Anterior cingulate cortex (tissue), 58 donors: ENCODE measurements at regions not wholly inside any gene's neighbourhood (a gene's known extent, or its start where the extent isn't known, plus 50 kb on each side); places are given as distances from the start of the nearest gene placed in this dataset.

Experiments used
- DNase-seq, 58 donors: peaks; one replicate each; lab custom pipeline; 2025; lab: John Stamatoyannopoulos, UW

DNA sequence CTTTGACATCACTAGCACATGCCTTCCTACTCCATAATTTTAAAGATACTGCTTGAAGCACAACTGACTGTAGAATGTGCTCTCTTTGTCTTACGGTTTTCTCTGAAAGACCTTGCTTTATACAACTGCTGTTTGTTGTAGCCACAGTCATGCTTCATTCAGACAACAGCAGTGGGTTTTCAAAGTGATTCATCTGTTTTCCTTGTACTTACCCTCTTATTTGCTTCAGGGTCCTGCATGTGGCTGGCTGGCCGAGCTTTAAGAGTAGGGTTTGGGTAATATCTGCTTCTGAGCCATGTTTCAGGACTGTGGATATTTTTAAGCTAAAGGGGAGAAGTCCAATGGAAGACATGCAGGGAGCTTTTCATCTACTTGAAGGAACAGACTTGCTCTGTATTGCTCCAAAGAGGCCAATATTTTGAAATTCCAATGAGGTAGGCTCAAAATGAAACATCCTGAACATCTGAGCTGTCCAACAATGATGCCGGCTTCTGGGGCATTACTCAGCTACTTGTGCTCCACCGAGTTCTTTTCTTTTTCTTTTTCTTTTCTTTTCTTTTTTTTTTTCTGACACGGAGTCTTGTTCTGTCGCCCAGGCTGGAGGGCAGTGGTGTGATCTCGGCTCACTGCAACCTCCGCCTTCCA lies 160.2 kb upstream of the SGK1 start:
- DNase-seq: no peak

DNA sequence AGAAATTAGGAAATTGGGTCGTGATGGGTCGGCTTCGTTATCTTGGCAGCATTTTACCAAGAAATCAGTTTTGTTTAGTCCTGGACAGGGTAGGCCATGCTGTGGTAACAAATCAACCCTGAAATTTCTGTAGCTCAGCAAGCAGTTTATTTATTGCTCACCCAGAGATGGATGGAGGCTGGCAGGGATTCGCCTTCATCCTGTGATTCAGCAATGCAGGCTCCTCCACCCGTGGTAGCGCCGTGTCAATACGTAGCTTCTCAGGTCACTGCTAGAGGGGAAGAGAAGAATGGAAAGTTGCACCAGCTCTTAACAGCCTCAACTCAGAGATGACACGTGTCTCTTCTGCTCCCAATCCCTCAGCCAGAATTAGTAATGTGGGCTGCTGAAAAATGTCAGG lies 157.0 kb upstream of the SGK1 start:
- DNase-seq: no peak

DNA sequence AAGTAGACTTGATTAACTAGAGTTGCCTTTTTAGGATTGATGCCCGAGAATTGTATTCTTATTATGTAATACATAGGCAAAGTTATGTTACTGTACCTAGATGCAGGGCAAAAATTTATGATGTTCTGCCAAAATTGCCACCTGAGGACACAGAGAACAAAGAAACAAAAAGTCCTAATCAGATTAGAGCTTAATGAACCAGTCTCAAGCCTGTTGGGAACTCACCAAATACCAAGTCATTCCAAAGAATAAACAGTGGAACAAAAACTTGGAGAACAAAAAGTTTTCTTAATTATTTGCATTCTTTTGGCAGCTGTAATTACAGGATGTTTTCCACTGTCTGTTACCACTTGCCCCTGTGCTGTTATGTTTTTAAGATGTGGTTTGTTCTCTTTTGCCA lies 154.7 kb upstream of the SGK1 start:
- no peak for DNase-seq

- no peak for DNase-seq
These were observed 154.1 kb upstream of the SGK1 start for GRCh38 chr6:134472046-134472445.

GRCh38 chr6:134470457-134470975 lies 152.6 kb upstream of the SGK1 start:
- DNase-seq: no peak

DNA sequence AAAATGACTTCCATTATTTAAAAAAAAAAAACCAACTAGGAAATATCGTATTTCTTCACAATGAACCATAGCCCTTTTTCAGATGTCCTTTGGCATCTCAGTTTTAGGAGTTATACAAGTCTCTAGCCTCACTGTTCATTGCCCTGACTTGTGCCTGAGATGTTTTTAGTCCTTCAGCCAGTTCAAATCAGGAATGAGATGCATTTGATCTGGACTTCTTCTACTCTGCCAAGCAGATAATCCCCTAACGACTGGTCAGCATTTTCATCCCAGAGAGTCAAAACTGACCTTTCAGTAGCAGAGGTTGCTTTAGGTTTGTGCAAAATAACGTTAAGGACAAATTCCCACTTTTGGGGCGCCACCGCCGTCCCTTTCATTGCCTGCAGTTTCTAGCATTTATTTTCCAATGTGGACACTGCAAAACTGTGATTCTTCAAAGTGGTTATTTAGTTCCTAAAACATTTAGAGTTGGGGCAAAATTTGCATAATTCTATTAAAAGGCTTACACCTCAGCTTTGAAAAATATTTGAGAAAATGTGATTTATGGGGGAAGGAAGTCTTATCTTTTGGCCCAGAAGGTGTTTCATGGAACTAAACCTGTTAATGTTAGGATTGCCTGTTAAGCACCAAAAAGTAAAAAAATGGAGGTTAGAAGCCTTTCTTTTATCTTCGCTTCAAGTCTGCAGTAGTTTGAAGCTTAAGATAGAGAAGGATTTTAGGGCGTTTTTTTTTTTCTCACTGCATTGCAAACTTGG lies 152.0 kb upstream of the SGK1 start:
- no peak for DNase-seq

- DNase-seq: no peak
These were observed 150.7 kb upstream of the SGK1 start for GRCh38 chr6:134468633-134469032.

GRCh38 chr6:134467620-134468019 lies 149.7 kb upstream of the SGK1 start:
- DNase-seq: no peak

DNA sequence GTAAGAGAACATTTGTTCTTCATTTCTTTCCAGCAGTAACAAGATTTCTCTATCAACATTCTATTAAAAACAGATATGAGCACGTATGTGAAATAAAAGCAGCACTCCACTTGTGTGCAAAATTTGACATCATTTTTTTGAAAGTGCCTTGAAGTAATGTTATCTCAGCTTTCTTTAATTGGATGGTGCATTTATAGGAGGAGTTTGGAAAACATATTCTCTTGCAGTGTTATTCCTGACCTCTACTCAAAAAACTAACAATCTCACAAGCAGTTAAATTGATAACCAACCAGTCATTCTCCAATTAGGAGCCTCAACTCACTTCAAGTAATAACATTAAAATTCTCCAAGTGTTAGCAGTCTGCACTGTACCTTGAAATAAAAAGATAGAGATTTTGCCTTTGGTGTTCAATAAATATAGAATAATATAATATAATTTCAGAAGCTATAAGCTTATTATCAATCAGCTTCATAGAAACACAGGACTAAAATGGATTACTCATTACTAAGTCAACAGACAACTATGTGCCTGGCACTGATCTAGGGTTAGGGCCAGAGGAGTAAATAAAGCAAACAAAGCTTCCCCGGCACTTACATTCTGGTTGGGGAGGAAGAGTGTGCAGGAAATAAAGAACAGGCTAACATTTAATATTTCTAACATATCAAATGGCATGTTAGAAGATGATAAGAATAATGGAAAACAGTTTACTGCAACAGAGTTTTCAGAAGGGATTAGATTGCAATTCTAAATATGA lies 149.0 kb upstream of the SGK1 start:
- no peak for DNase-seq

- no peak for DNase-seq
These were observed 146.9 kb upstream of the SGK1 start for GRCh38 chr6:134464690-134465411.

DNA sequence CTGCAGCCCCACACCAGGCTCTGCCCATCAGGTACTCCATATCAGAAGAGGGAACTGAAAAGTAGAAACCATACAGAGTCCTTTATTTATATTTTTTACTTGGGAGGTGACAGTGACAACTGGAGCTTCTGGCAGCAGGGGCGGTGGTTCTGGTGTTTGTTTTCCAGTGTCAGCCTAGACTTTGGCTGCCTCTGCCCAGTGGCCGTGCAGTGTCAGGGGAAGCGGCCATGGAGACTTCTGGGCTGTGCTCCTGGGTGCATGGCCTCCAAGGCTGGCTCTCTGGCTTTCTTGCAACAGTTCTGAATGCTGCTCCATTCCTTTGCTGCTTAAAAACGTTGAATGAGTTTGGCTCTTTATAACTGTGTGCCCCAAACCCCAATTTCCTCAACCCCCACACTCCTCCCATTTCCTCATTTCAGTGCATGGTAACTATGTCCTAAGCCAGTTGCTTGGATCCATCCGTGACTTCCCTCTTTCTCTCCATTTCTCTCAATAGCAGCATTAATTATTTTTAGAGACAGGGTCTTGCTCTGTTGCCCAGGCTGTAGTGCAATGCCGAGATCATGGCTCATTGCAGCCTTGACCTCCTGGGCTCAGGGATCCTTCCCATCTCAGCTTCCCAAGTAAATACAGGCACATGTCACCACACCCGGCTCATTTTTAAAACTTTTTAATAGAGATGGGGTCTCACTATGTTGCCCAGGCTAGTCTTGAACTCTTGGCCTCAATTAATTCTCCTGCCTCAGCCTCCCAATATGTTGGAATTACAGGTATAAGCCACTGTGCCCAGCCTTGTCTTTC lies 141.1 kb upstream of the SGK1 start:
- no peak for DNase-seq

DNA sequence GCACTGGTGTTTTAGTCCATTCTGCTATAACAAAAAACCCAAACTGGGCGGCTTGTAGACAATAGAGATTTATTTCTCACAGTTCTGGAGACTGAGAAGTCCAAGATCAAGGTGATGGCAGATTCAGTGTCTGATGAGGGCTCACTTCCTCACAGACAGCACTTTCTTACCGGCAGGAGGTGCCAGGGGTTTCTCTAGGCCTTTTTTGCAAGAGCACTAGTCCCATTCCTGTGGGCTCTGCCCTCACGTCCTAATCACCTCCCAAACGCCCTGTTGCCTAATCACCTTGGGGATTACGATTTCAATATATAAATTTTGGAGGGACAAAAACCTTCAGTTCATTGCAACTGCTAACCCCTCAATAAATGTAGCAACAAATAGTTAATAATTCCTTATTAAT lies 140.0 kb upstream of the SGK1 start:
- no peak for DNase-seq

DNA sequence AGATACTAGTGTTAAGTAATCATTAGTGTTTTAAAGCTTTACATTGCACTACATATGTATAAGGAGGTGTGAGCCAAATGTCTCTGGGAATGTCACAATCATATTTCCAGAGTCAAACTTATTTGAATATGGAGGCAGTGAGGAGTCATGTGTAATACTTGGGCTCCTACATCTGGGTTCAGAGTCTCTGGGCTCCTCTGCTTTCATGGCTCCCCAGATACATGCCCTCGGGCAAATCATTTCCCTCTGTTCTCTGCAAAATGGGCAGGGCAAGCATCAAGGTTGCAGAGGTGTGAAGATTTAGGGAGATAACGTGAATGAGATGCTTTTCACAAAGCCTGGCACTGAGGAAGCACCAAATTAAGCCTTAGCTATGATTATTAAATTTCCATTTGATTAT lies 138.3 kb upstream of the SGK1 start:
- no peak for DNase-seq

GRCh38 chr6:134455319-134455718 lies 137.4 kb upstream of the SGK1 start:
- no peak for DNase-seq

- DNase-seq: no peak
These were observed 136.9 kb upstream of the SGK1 start for GRCh38 chr6:134454794-134455193.

- no peak for DNase-seq
These were observed 136.0 kb upstream of the SGK1 start for GRCh38 chr6:134453792-134454510.

GRCh38 chr6:134452906-134453305 lies 135.0 kb upstream of the SGK1 start:
- DNase-seq: no peak

DNA sequence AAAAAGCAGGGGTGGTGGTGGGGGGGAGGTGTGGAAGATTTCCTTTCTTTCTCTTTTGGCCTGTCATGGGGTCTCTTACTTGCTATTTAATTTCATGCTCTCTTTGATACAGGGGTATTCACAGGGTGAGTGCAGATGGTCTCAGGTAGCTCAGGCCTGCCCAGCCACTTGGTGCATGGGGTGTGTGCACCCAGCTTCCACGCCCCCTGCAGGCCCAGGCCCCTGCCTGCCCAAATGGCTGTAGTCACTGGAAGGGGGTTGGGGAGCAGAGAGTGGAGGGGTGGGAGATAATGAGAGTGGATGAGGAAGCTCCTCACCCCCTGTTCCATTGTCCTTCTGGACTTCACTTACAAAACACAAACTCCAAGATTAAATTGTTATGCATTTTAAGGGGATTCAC lies 133.6 kb upstream of the SGK1 start:
- DNase-seq: no peak

- no peak for DNase-seq
These were observed 131.9 kb upstream of the SGK1 start for GRCh38 chr6:134449781-134450180.
